HG03196 (cell line): ENCODE measurements at regions not wholly inside any gene's neighbourhood (a gene's known extent, or its start where the extent isn't known, plus 50 kb on each side); places are given as distances from the start of the nearest gene placed in this dataset.

Experiments
- ATAC-seq: cut with Tn5 transposase; IDR thresholded peaks from one replicate; pipeline ENCODE4 v1.9.1; 2021; ENCODE audit not compliant: unreplicated experiment

DNA sequence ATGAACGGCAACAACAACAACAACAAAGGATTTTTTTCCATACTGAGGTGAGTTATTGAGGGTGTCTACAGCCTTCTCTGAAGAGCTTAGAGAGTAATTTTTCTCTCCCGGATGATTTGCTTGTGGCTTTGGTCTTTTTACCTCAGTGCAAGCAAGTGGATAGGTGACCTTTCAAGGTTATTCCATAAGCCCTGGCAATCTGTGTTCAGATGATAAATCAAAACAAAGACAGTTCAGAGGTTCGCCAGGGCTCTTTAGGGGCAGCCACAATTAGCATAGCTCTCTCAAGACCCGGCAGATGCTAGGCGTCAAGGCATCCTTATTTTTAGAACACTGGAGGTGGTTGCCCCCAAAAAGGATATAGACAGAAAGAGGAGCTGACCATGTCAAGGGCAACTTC, 417.9 kb upstream of the C9orf72 start:
- ATAC-seq, result no peak

DNA sequence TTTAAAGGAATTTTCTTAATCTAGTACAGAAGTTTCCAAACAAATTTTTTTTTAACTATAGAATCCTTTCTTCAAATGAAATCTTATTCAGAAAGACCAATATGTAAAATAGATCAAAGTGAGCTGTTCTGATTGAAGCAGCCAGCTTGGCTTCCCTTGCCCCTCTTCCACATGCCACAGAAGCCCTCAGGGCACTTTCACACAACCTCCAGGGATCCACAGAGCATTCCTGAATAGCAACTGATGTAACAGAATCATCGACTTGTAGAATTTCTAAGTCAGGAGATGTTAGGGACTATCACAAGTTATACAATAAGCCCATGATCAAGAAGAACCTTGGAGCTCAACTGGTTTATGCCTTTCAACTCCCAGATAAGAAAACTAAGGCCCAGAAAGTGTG, 427.8 kb upstream of the C9orf72 start:
- no peak for ATAC-seq

DNA sequence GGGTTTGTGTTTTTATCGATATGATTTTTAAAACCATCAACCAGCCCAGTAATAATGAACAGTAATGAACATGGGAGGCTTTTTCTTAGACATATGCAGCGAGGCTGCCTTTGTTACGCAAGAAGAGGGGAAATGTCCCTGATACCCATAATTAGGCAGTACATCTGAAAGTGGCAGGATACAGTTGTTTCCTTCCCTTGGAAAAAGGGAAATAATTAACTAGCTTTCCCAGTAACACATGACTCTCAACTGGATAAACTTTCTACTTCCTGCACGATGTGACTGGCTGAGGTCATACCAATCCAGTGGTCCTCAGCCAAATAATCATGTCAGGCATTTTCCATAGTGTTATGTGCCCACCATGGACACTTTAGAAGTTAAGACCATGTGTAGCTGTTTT, 431.6 kb upstream of the C9orf72 start:
- no peak for ATAC-seq

DNA sequence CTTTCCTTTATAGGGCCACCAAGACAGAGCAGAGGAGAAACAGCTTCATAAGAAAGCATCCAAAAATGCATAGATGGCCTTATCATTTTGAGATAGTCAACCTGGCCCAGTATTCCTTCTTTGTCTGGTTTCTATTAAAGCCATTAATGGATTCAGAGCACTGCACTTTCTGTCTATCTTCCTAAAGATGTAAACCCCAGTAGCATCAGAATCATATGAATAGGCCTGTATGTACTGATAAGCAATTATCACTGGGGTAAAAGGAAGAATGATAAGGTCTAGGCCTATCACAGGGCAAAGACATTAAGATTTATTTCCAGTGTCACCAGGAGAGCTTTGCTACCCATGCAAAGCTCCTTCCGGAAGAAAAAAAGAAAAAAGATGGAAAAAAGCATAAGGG, 432.5 kb upstream of the C9orf72 start:
- no peak for ATAC-seq

DNA sequence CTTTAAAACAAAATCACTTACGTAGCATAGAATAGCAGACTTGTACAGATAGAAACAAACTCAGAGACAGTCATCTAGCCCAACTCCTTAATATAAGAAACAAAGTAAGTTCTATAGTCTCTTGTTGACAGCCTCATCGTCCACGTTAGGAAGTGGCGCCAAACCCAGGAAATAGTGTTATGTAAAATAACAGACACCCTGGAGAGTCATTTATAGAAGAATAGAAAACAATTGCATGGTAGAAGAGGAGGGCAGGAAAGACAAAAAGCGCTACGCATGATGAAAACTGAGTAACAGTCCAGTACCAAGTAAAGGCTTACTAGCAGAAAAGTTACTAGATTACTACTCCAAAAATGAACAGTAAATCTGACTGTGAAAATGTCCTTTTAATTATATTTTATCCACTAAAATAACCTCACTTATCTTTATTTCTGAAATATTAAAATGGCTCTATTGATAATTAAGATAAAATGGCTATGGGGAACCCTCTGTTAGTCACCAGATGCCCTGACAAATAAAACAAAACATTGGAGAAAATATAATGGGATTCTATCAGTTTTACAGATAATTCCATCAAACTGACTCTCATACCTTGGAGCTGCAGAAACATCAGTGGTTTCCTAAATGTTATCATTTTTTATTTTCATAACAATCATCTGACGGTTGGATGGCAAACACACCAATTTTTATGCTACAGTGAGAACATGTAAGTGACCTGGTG, 434.0 kb upstream of the C9orf72 start:
- ATAC-seq, result no peak

DNA sequence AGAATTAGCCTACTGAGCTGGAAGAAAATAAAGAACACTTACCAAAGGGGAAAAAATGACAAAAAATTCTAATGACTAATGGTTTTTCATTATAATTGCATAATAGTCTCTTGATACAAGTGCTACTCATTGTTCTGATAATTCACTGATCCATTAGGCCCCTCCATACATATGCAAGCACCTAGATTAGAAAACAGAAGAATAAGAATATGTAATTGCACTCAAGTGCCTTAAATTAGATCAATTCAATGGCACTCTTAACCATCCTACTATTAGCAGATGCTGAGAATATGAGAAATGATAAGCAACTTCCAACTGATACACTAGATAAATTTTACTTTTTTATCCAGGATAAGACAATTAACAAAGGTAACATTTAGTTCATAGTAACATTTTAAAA, 440.9 kb upstream of the C9orf72 start:
- ATAC-seq, result no peak

DNA sequence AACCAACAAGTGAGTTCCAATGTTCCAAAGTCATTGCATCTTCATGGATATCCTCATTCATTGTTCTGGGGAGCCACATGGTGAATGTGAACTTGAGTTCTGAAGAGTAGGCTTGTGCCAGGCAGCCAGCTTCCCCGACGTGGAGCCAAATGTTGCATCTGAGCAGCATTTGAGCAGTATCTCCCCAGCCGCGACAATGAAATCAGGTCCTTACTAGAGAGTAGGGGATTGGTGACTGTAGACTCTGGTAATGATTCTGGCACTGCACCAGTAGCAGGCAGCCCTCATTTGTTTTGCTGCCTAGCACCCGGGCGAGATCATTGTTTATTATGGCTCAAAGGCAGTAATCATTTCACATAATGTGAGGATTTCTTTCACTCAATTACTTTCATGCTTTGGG, 451.4 kb upstream of the C9orf72 start:
- ATAC-seq, result no peak

DNA sequence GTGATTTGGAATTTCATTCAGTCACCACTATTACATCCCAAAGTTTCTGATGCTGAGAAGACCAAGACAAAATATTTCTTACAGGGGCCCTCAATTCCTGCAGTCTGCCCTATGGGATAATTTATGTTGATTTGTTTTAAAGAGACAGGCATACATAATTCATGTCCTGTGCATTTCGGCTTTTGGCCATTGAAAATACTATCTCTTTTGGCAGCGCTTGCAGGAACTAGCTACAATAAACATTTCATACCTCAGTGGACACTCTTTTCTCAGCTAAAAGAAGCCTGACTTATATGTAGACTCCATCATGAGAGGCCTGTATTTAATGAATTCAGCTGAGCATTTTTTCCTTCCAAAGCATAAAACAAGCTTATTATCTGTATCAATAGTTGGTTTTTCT, 451.9 kb upstream of the C9orf72 start:
- no peak for ATAC-seq

DNA sequence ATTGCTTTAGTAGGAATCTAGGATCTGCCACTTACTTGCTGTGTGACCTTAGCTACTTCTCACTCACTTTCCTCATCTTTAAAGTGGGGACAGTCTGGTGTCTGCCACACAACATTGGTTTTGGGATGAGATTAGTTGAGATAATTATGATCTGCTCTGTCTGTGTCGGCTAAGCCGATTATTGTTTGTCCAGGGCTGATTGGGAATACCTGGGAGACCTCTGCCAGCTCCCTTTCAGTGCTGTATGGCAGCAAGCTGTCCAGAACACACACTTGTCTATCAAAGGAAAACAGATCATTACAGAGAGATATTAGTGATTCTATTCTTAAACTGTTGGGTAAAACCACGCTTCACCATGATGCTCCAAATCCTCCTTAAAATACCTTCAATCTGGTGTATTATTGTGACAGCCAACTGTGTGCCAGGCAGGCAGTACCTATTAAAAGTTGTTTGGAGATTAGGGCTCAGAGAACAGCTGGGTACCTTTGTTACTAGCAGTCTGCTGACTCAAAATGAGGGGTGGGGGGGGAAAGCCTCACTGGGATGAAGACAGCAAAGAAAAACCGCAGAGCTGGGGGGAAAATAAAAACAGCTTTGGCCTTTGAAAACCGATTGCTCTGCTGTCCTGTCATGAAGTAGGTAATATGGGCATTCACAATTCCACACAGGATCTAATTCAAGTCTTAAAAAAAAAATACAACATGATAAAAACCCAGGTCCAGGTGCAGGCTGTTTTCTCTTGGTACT, 458.4 kb upstream of the C9orf72 start:
- ATAC-seq, result no peak

DNA sequence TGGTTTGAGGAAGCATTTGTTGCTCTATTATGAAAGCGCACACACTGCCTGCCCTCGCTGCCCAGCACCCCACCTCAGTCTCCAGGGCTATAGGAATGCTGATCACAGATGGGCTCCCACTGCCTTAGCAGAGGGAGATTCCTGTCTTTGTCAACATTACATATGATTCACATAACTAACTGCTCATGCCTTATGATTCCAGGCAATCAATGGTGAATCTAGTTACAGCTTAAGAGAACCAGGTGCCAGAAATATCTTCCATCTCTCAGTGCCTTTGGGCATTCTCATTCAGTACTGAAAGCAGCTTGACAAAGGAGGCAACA, 458.9 kb upstream of the C9orf72 start:
- ATAC-seq, result no peak

DNA sequence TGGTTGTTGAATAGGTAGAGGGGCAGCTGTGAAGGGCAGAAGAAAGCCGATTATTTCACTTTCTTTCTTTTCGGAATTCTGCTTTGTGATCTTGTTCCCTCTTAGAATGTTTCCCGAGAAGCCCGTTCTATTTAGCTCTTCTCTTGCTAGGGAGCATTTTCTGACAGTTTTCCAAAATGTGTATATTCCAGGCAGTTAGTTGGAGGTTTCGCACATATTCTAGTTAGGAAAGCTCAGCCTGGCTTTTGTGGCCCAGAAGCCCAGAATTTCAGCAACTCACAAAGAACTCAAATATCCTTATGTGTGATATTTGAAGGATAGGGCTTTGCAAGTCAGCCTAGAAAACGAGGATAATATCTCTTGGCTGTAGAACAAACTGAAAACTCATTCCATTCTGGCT, 461.0 kb upstream of the C9orf72 start:
- ATAC-seq, result no peak

DNA sequence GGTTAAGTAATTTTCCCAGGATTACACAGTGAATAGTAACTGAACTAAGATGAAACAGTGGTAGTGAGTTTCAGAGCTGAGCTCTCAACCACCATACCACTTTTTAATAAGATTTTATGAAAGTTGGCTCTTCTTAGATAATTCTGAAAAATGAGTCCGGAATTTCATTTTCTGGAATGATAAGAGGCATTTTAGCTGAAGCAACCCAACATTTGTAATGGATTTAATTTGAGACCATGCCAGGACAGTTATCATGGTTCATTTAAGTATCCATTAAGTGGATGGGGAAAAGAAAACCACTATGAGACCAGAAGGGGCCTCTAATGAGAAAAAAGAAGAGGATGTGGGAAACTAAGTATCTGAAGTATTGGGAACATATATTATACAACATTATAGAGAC, 464.7 kb upstream of the C9orf72 start:
- ATAC-seq, result no peak

DNA sequence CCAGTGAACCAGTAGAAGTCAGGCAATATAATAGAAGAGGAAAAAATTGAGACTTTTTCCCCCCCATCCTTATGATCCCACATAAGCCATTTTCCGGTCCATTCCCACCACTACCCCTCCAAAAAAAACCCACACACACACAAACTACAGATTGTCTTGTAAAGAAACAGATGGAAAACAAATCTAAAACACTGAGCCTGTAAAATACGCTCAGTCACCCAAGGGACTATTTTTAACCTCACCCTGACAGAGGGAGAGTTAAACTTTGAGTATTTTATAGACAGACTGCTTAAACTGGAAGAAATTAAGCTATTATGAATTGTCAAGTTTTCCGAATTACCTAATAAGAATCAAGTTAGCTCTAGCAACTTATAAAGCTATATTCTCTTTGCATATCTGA, 471.8 kb upstream of the C9orf72 start:
- no peak for ATAC-seq

DNA sequence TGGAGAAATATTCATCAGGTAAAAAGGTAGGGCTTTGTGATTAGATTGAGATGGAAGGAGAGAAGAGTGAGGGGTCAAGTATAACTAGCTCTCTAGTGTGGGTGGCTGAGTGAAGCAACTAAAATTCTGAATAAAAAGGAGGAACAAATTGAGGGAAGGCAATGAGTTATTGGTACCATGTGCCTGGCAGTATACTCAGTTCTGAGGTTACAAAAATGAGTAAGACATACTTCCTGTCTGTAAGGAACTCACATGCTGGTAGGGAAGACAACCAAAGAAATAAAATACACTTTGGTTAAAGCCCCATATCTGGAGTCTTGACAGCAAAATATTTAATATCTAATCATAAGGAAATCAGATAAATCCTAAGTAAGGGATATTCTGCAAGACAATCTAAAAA, 476.8 kb upstream of the C9orf72 start:
- no peak for ATAC-seq

DNA sequence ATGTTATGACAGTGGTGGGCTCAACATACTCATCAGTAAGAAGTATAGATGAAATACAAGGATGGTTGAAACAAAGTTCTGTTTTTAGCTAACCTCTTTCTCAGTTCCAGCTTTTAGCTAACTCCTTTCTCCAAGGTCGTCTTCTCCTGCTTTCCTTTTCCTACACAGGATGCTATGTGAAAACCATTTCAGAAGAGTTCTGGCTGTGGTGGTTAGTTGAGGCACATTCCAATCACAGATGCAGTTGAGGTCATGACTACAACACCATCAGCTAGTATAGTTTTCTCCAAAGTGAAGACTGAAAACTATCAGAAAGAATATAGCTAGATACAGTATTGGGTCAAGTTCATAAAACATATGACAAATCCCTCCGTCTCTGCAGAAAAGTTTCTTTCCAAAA, 477.7 kb upstream of the C9orf72 start:
- no peak for ATAC-seq

DNA sequence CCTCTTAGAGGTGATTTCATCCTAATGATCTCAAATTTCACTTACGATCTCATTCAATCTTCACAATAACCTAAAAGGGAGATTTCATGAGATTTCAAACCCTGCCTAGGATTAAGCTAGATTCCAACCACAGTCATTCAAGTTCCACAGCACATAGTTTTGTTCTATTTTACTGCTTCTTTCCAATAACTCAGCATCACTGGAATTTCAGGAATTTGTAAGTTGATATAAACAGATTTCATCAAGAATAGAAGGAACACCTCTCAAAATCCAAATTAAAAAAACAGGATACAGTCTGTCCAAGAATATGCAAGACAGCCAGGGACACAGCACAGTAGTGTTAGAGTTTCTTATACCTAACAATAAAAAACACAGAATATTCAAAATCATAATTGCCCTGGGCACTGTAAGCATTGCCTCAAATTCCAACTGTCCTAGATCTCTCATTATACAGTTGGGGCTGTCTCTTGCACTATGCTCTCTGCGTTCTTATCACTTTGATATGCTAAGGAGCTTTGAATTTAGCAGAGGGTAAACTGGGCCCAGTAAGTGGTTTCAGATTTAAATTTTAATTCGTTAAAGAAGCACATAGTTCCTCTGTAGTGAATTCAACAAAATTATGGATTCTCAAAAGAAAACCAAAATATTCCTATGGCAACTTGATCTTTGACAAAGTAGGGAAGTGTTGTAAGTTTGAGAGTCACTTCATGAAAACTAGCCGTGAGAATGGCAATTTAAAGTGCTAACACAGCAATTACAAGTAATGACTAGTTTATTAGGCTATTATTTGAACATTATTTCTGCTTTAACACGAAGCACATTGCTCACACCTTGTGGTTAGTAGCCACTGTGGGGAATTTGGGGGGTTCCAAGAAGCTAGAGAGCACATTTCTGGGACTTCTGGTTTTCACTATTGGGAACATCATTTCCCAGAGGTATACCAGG, 478.6 kb upstream of the C9orf72 start:
- no peak for ATAC-seq

DNA sequence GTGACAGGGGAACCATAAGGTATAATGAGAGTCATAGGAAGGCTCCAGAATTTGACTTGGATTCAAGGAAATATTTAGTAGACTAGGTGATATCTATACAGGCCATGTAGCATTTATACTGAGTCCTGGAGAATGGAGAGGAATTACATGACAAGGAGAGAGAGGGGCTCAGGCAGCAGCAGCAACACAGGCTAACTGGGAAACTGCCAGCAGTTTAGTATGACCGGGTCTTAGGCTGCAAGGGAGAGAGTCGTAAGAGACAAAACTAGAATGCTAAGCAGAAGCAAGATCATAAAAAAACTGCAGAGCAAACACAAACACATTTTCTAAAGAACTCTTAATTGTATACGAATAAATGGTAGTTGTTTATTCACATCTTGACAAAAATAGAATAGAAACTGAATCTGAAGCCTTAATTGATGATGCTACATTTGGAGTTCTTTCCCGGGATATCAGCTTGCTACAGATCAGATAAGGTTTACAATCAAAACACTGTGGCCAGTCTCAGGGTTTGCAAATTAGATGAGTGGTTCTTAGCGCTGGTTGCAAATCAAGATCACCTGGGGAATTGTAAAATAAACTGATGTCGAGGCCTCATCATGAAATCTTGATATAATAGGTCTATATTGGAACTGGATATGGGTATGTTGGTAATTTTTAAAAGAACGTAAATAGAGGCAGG, 480.0 kb upstream of the C9orf72 start:
- ATAC-seq, result no peak

DNA sequence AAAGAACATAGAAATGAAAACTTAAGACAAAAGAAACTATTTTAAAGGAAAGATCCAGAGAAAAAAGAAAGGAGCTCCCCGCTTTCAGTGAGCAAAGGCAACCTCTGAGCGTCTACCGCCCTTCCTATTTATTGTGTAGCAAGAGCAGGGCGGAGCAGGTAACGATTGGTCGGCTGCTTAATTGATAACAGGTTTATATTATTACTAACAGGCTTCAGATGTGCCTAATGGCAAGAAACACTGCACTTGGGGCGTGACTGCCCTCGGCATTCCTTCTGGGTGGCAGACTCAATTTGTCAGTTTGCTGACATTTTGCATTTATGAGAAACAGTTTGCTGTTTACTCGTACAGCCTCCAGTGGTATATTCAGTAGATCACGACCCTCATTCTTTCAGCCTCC, 482.7 kb upstream of the C9orf72 start:
- ATAC-seq, result no peak

DNA sequence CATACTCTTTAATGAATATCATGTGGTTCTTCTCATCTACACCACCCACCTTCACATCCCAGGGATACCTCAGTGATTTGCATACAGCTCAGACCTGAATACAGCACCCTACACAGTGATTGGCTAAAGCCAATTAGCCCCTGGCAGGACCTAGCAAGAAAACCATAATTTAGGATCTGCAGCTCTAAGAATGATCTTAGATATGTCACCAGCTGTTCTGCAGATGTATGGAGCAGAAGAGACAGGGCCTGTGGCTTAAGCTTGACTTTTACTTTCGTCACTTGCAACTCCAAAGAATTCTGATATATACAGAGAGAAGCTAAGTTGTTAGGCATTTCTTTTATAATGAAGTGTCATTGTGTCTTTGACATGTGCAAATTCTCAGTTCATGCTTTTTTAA, 483.2 kb upstream of the C9orf72 start:
- ATAC-seq, result no peak

DNA sequence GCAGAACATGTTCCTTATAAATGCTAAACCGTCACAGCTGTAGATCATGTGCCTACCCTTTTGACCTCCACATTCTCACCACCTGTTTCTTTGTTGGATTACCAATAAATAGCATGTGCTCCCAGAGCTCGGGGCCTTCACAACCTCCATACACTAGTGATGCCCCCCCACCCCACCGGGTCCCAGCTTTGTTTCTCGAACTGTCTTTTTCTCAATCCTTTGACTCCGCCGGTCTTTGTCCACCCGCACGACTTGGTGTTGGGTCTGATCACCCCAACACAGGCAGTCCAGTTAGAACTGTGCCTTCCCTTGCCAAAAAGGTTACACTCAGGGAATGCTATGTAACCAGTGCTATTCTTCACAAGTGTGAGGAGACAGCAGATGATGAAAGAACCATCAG, 485.9 kb upstream of the C9orf72 start:
- ATAC-seq, result no peak

DNA sequence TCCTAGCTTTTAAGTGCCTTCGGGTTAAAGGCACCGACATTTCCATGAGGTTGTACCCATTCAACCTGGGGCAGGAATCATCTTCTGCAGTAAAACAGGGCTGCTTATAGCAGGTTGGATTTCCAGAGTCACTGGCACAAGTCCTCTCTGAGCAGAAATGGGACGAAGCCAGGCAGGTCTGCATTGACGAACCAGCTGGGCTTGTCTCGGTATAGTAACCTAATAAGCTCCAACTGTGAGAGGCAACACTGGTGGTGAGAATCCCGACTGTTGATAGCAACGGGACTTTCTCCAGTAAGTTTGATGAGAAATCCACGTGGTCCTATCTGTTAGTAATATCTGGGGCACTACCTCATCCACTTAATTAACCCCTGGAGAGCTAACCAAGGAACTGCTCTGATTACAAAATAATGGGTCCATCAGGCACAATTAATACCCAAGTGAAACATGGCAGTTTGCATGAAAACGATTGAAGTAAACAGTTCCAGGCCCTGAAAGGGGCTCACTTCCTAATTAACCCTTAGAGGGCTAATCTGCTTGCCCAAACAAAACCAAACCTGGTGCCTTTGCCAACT, 491.0 kb upstream of the C9orf72 start:
- no peak for ATAC-seq
